ENCODE measurements at regions not wholly inside any gene's neighbourhood (a gene's known extent, or its start where the extent isn't known, plus 50 kb on each side); places are given as distances from the start of the nearest gene placed in this dataset.
A peak's percentile ranks its signal among the peaks of the same experiment; 100 is the strongest.

GRCh38 chr11:28703371-28703770 lies 595.2 kb downstream of the METTL15 start:
- no peak for DNase-seq

- no peak for DNase-seq
Observed at GRCh38 chr11:28702871-28703270, 594.7 kb downstream of the METTL15 start.

GRCh38 chr11:28702450-28702790 lies 594.2 kb downstream of the METTL15 start:
- DNase-seq, result no peak

GRCh38 chr11:28701760-28702449 lies 593.7 kb downstream of the METTL15 start:
- peak; percentile 33 for DNase-seq

- no peak for DNase-seq
Observed at GRCh38 chr11:28699701-28700100, 591.5 kb downstream of the METTL15 start.

GRCh38 chr11:28697920-28698827 lies 590.0 kb downstream of the METTL15 start:
- DNase-seq, result peak; percentile 23

- no peak for DNase-seq
Observed at GRCh38 chr11:28696591-28696990, 588.4 kb downstream of the METTL15 start.

GRCh38 chr11:28690746-28691145 lies 582.6 kb downstream of the METTL15 start:
- DNase-seq, result no peak

GRCh38 chr11:28684011-28684586 lies 575.9 kb downstream of the METTL15 start:
- no peak for DNase-seq

GRCh38 chr11:28679795-28680468 lies 571.7 kb downstream of the METTL15 start:
- DNase-seq, result no peak

- DNase-seq, result no peak
Observed at GRCh38 chr11:28677721-28678120, 569.5 kb downstream of the METTL15 start.

GRCh38 chr11:28675183-28675582 lies 567.0 kb downstream of the METTL15 start:
- no peak for DNase-seq

- DNase-seq, result no peak
Observed at GRCh38 chr11:28674433-28675103, 566.4 kb downstream of the METTL15 start.

GRCh38 chr11:28673691-28674432 lies 565.7 kb downstream of the METTL15 start:
- no peak for DNase-seq

GRCh38 chr11:28671274-28671673 lies 563.1 kb downstream of the METTL15 start:
- no peak for DNase-seq

GRCh38 chr11:28666632-28667031 lies 558.4 kb downstream of the METTL15 start:
- no peak for DNase-seq

GRCh38 chr11:28659716-28660348 lies 551.6 kb downstream of the METTL15 start:
- DNase-seq, result no peak

- DNase-seq, result no peak
Observed at GRCh38 chr11:28657378-28658030, 549.3 kb downstream of the METTL15 start.

- no peak for DNase-seq
Observed at GRCh38 chr11:28654191-28654590, 546.0 kb downstream of the METTL15 start.

- DNase-seq, result no peak
Observed at GRCh38 chr11:28649922-28650321, 541.7 kb downstream of the METTL15 start.

- no peak for DNase-seq
Observed at GRCh38 chr11:28636566-28636965, 528.4 kb downstream of the METTL15 start.

Measured in NCI-H2029 (cell line).